ENCODE measurements at regions not wholly inside any gene's neighbourhood (a gene's known extent, or its start where the extent isn't known, plus 50 kb on each side); places are given as distances from the start of the nearest gene placed in this dataset.
"Not testable (repeated sequence)": the region's sequence is repeated elsewhere in the genome, so short reads cannot be mapped to it uniquely, and the experiment has no call there.

DNA sequence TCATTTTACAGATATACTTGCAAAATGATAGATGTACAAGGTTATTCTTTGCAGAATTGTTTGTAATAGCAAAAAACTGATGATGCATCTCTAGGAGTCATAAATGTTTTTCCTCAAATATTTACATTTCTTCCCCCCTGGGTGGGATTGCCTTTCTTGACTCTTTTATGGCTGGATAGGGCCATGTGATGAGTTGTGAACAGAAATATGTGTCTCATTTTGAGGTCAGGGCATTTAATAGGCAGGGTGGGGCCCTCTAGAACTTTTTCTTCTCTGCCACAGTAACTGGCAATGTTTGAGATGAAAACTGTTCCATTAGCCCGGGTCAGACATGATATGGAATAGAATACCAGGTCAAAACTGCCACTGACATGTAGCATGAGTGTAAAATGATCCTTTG is 159.5 kb upstream of the SYNCRIP start:
- DNase-seq, result no peak

GRCh38 chr6:85798931-85799652 is 156.4 kb upstream of the SYNCRIP start:
- DNase-seq, result no peak

- DNase-seq, result no peak
These were observed 155.3 kb upstream of the SYNCRIP start for GRCh38 chr6:85797993-85798392.

GRCh38 chr6:85795945-85796344 is 153.3 kb upstream of the SYNCRIP start:
- no peak for DNase-seq

DNA sequence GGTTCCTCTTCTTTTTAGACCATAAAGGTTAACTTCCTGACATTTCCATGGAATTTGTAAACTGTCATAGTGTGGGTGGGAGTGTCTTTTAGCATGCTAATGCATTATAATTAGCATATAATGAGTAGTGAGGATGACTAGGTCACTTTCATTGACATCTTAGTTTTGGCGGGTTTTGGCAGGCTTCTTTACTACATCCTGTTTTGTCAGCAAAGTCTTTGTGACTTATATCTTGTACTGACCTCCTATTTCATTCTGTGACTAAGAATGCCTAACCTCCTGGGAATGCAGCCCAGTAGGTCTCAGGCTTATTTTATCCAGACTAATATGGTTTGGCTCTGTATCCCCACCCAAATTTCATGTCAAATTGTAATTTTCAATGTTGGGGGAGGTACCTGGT is 149.6 kb upstream of the SYNCRIP start:
- no peak for DNase-seq

GRCh38 chr6:85775883-85776282 is 133.2 kb upstream of the SYNCRIP start:
- DNase-seq, result no peak

DNA sequence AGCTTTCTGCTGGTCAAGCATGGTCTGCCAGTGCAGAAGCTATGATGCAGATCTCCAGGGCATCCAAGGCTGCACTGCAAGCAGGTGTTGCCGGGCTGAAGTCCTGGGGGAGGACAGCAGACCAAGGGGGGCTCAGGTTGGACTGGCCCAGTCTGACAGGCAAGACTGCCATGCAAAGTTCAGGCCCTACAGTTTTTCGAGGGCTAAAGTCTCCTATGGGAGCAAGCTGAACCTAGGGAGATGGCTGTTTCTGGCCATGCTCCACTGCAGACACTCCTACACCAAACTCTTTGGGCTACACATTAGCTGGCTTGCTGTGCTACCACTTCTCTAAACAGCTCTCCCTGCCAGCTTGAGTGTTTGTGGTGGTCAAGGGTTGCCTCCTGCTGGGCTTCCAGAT is 130.0 kb upstream of the SYNCRIP start:
- no peak for DNase-seq

DNA sequence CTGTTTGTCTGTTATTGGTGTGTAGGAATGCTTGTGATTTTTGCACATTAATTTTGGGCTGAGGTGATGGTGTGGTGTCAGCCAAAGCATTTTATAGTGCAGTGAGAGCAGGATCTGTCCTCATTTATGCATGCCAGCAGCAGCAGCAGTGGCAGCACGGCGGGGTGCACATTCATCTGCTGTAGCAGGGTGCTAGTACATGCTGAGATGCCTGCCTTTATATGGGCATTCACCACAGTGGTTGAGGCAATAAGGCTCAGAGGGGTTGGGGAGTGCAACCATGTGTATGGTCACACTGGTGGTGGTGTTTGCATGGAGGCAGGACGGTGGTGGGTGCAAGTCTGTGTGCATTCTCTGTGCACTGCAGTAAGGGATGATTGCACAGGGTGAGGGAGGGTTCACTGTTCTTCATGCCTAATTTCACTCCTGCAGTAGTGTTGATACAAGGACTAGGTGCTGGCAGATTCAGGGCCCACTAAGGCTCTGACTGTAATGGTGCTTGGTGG is 129.3 kb upstream of the SYNCRIP start:
- no peak for DNase-seq

GRCh38 chr6:85771455-85771854 is 128.8 kb upstream of the SYNCRIP start:
- DNase-seq, result no peak

- no peak for DNase-seq
These were observed 122.2 kb upstream of the SYNCRIP start for GRCh38 chr6:85764844-85765243.

- no peak for DNase-seq
These were observed 114.3 kb upstream of the SYNCRIP start for GRCh38 chr6:85756982-85757381.

DNA sequence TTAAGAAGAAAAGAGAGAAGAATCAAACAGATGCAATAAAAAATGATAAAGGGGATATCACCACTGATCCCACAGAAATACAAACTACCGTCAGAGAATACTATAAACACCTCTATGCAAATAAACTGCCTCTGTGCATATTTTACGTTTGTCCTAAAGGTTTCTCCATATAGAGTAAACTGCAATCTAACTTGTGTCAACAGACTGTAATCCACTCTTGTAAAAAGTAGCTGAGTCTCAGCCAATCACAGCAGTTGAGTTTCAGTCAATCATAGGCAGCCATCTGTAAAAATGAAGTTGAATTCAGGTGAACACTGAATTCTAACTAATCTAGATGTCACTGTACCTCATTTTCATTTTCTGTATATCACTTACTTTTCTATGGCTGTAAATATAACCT is 112.2 kb upstream of the SYNCRIP start:
- no peak for DNase-seq

- no peak for DNase-seq
These were observed 109.9 kb upstream of the SYNCRIP start for GRCh38 chr6:85752602-85753001.

DNA sequence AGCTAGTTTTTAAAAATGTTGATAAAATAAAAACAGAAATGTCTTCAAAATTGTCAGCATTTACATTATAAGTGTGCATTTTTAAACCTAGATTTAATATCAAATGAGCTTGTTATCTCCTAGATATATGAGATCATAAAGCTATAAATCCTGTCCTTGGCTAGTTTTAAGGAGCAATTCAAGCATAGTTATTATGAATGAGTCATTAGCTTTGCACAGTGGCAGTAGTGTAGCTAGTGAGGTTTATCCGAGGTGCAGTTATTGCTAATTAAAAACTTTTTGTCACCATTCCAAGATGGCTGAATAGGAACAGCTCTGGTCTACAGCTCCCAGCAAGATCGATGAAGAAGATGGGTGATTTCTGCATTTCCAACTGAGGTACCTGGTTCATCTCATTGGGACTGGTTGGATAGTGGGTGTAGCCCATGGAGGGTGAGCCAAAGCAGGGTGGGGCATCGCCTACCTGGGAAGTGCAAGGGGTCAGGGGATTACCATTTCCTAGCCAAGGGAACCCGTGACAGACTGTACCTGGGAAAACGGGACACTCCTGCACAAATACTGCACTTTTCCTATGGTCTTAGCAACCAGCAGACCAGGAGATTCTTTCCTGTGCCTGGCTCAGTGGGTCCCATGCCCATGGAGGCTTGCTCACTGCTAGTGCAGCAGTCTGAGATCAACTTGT is 108.8 kb upstream of the SYNCRIP start:
- no peak for DNase-seq

GRCh38 chr6:85750146-85750545 is 107.5 kb upstream of the SYNCRIP start:
- not testable (repeated sequence) for DNase-seq

DNA sequence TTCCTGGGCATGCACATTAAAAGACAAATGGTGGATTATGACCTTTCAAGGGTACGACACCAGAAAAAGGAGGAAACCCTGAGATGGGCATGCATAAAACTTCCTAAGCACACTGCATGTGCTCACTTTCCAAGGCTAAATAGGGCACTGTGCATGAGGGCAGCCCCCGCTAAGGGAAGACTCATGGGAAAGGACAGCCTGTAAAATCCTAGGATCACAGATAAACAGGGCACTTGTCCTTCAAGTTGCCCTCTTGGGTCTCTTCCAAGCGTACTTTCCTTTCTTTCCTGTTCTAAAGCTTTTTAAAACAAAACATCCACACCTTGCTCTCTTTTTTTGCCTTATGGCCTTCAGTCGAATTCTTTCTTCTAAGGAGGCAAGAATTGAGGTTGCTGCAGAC is 106.5 kb upstream of the SYNCRIP start:
- DNase-seq, result no peak

DNA sequence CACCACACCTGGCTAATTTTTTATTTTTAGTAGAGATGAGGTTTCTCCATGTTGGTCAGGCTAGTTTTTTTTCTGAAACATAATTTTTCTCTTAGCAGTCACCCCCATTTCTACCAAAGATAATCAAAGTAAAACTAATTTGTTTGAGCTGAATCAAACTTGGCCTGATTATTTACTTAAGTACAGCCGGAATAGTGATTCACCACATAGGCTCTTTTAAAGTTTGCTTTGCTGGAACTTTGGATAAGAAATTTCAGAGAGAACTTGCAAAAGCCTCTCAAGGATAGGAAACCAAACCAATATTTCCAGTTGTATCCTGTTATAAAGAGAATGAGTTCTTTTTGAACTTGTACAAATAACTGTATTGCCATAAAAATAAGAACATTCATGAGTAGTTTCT is 105.0 kb upstream of the SYNCRIP start:
- no peak for DNase-seq

DNA sequence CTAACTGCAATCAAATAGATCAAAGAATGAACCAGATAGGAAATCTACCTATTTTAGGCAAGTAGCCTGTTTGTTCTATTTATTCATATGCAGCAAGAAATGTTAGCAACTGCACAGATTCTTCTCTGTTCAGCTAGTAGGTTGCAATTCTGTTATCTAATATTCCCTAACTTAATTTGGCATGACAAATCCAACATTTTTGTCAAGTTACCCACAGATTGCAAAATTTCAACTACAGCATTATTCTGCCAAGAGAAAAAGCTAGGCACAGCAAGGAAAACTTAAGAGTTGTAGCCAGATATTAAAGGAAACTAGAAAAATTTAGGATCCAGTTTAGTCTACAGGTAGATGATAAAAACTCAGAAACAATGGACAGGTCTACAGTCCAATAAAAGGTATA is 104.4 kb upstream of the SYNCRIP start:
- DNase-seq, result no peak

- DNase-seq, result no peak
These were observed 101.8 kb upstream of the SYNCRIP start for GRCh38 chr6:85744433-85744970.

DNA sequence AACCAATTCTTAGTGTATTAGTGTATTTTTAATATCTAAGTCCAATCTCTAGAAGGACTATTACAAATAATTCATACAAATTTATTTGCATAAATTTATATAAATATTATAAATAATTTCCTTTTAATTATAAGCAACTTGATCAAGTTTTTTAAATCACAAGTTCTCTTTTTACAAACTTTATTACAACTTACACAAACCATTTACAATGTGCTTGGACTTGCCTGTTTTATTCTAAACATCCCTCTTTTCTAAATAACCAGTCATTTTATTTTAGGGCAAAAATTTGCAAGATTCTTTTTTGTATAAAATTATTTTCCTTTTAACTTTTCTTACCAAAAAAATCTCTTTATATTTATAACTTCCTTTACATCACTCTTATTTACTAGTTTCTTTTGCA is 83.5 kb upstream of the SYNCRIP start:
- no peak for DNase-seq

GRCh38 chr6:85715797-85716196 is 73.1 kb upstream of the SYNCRIP start:
- no peak for DNase-seq

DNA sequence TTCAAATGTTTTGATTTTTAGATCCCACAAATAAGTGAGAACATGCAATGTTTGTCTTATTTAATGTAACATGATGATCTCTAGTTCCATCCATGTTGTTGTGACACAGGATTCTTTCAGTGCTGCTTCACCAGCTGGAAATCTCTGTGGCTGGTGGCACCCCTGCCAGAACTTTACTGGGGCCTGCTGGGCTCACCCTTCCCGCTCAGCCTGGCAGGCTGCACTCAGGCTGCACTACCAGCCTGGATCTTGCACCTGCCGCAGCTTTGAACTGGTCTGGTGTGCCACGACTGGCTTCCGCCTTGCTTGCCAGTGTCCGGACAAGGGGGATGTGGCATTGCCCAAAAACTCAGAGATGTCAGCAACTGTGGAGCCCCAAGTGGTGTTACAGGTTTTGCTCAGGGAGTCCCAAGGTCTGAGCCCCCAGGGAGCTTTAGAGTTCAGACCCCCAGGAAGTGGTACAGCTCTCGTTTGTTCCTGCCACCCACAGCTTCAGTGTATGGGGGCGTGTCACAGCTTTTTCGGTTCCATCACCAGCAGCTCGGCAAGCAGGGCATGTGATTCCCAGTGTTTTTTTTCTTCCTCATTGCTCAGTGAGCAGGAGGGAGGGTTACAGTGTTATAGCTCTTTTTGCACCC is 72.3 kb upstream of the SYNCRIP start:
- DNase-seq, result no peak

GRCh38 chr6:85712346-85712745 is 69.7 kb upstream of the SYNCRIP start:
- no peak for DNase-seq

Measured in CD4-positive, alpha-beta T cell treated with Interleukin-21 for 1 hour (primary cell).